ENCODE measurements at regions not wholly inside any gene's neighbourhood (a gene's known extent, or its start where the extent isn't known, plus 50 kb on each side); places are given as distances from the start of the nearest gene placed in this dataset.

- Histone ChIP-seq H2BK120ac (ENCODE audit: low read depth, low read length) (no peak overlapping the region), H3K4me3 (ENCODE audit: insufficient read depth, low read depth, low read length) (no peak overlapping the region), H4K8ac (ENCODE audit: low read depth in 2 of 2, low read length in 2 of 2) (no peak overlapping the region), H3K18ac (ENCODE audit: low read depth, low read length) (no peak overlapping the region), H3K4ac (ENCODE audit: low read depth, low read length) (no peak overlapping the region), H4K91ac (ENCODE audit: insufficient read depth, low read depth, low read length) (no peak overlapping the region), H3K9me3 (ENCODE audit: control insufficient read depth, insufficient read depth, low read length) (no peaks in the 10 kb centered on the region), H3K27me3 (ENCODE audit: control insufficient read depth, insufficient read depth, low read length) (no peaks in the 10 kb centered on the region), H2AK9ac (replicated peaks; ENCODE audit: low read depth, low read length, poor library complexity) (no peak overlapping the region), H3K36me3 (ENCODE audit: control insufficient read depth, insufficient read depth, low read length) (no peaks in the 10 kb centered on the region), H2BK15ac (ENCODE audit: low read depth, low read length) (no peak overlapping the region), H3K9ac (ENCODE audit: low read depth, low read length) (no peak overlapping the region), H3K27ac (ENCODE audit: insufficient read depth, low read length) (no peak overlapping the region), H3K79me1 (ENCODE audit: low read depth in 1 of 2, low read length in 2 of 2) (no peaks in the 10 kb centered on the region), H4K5ac (ENCODE audit: low read depth, low read length) (no peak overlapping the region), H2BK5ac (ENCODE audit: low read depth, low read length, poor library complexity, severe bottlenecking) (no peak overlapping the region), H3K9me1 (ENCODE audit: insufficient read depth, low read length) (0 out of 2 replicates have a peak, but pooled peaks cover 3% of the 10 kb centered on the region), H2AK5ac (ENCODE audit: low read depth, low read length) (no peak overlapping the region), H3K4me2 (ENCODE audit: low read depth, low read length) (no peak overlapping the region), H3K14ac (replicated peaks; ENCODE audit: low read depth, low read length) (no peak overlapping the region), H2AFZ (replicated peaks; ENCODE audit: low read length, poor library complexity) (no peak overlapping the region), H2BK20ac (ENCODE audit: low read depth, low read length) (no peak overlapping the region), H4K20me1 (ENCODE audit: insufficient read depth, low read length) (no peaks in the 10 kb centered on the region), H3K4me1 (ENCODE audit: control insufficient read depth, insufficient read depth, low read length) (peaks cover 9% of the 10 kb centered on the region), H3K23ac (ENCODE audit: low read depth, low read length) (no peak overlapping the region), H3K56ac (ENCODE audit: extremely low read depth, insufficient read depth, low read length) (no peak overlapping the region)
- ChIA-PET POLR2A (ENCODE audit: unreplicated experiment) (no interaction called here), CTCF (no interaction called here)
- DNase-seq (no peak), ATAC-seq (ENCODE audit: low read depth) (no peak)
- in situ Hi-C loops (cut with MboI; ENCODE audit: low sequenced_read_pairs), result no loop called here
- 100% methylated on average over 1 of the region's 1 CpG; no CpG with 5 or more reads in 1 of the 2 experiments for WGBS, 2 experiments (ENCODE audit: extremely low coverage in 2 of 2, insufficient read length in 1 of 2)
- no TSS peak for BruUV-seq (replicated peaks)
- dilution Hi-C loops (cut with HindIII; ENCODE audit: low sequenced_read_pairs, unreplicated experiment), result no loop called here
- TF ChIP-seq SMC3 (IDR thresholded peaks at IDR 0.05; ENCODE audit: low read depth, low read length) (no peak), RCOR1 (IDR thresholded peaks at IDR 0.05; ENCODE audit: insufficient replicate concordance, low read length) (no peak)
- intact Hi-C loops (cut with micrococcal nuclease), result no loop called here
Measured at GRCh38 chr1:216818284-216818683, 95.1 kb upstream of the ESRRG start.

Data from IMR-90 (cell line).